Prostate gland (tissue), 2 donors: ENCODE measurements at regions not wholly inside any gene's neighbourhood (a gene's known extent, or its start where the extent isn't known, plus 50 kb on each side); places are given as distances from the start of the nearest gene placed in this dataset.

Source experiments
- POLR2A ChIP-seq: fragments of 450-650 bp; IDR thresholded peaks from one replicate; pipeline ENCODE4 v1.6.1; 2016; ENCODE audit warnings: antibody characterized with exemption, mild to moderate bottlenecking
- POLR2AphosphoS5 ChIP-seq: sonication (generic); formaldehyde crosslinking; IDR thresholded peaks from one replicate; pipeline ENCODE4 v1.6.1; 2017; ENCODE audit warnings: antibody characterized with exemption
- TF ChIP-seq, protein P1 (sequence below), 4 experiments: fragments of 200-600 bp in 2 of 4; fragments of 450-650 bp in 2 of 4; sonication (generic) in 2 of 4; IDR thresholded peaks; 1 replicate in 3 of 4; 2 replicates in 1 of 4; pipeline ENCODE4 v1.5.1; 2016 to 2019; ENCODE audit warnings: antibody characterized with exemption in 4 of 4, mild to moderate bottlenecking in 2 of 4, moderate library complexity in 2 of 4

DNA sequence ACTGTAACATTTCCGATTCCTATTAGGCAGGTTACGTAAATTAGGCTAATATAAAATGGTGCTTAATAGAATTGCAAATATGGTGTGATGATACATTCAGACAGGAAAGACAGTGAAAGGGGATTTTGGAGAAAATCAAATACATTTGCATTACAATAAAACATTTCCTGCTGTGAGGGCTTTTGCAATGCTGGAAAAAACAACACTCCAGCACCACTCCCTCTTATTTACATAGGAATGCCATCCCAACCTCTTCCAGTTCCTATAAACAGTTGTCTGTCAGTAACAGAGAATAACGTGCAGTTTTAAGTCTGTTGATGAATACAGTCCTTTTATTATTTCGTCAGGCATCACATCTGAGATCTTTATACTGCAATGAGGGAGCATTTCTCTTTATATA lies 298.8 kb upstream of the FANCL start:
- no peak for TF ChIP-seq POLR2A
- TF ChIP-seq, protein P1, sequence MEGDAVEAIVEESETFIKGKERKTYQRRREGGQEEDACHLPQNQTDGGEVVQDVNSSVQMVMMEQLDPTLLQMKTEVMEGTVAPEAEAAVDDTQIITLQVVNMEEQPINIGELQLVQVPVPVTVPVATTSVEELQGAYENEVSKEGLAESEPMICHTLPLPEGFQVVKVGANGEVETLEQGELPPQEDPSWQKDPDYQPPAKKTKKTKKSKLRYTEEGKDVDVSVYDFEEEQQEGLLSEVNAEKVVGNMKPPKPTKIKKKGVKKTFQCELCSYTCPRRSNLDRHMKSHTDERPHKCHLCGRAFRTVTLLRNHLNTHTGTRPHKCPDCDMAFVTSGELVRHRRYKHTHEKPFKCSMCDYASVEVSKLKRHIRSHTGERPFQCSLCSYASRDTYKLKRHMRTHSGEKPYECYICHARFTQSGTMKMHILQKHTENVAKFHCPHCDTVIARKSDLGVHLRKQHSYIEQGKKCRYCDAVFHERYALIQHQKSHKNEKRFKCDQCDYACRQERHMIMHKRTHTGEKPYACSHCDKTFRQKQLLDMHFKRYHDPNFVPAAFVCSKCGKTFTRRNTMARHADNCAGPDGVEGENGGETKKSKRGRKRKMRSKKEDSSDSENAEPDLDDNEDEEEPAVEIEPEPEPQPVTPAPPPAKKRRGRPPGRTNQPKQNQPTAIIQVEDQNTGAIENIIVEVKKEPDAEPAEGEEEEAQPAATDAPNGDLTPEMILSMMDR (IDR thresholded peaks at IDR 0.05) = no peak
- TF ChIP-seq POLR2AphosphoS5 = no peak
